Mesendoderm (in vitro differentiated cells): ENCODE measurements at regions not wholly inside any gene's neighbourhood (a gene's known extent, or its start where the extent isn't known, plus 50 kb on each side); places are given as distances from the start of the nearest gene placed in this dataset.

Experiments
- DNase-seq: peaks from one replicate; pipeline ENCODE4 v3.0.0; 2013
- H2AK5ac ChIP-seq: 2 replicates; pipeline ENCODE4 v1.6.1; 2013; ENCODE audit warnings: low read length, inconsistent platforms
- H2BK120ac ChIP-seq: 2 replicates; pipeline ENCODE4 v1.6.1; 2013; ENCODE audit warnings: low read depth, mild to moderate bottlenecking, low read length, moderate library complexity, mixed read lengths
- H2BK15ac ChIP-seq: replicated peaks from 2 replicates; pipeline ENCODE4 v1.6.1; 2013; ENCODE audit warnings: low read depth, mild to moderate bottlenecking, moderate library complexity
- H2BK5ac ChIP-seq: 2 replicates; pipeline ENCODE4 v1.6.1; 2013; ENCODE audit warnings: low read length, inconsistent platforms
- H3K18ac ChIP-seq: 2 replicates; pipeline ENCODE4 v1.6.1; 2013; ENCODE audit warnings: mild to moderate bottlenecking, low read length, mixed read lengths
- H3K23ac ChIP-seq: one replicate; pipeline ENCODE4 v1.6.1; 2013; ENCODE audit warnings: low read length
- H3K27ac ChIP-seq: 2 replicates; pipeline ENCODE4 v1.5.1; 2013; ENCODE audit warnings: low read depth, mild to moderate bottlenecking, inconsistent platforms, low read length, moderate library complexity
- H3K27me3 ChIP-seq: 2 replicates; pipeline ENCODE4 v1.6.1; 2013; ENCODE audit warnings: low read length, control low read depth, mild to moderate bottlenecking, inconsistent platforms; ENCODE audit not compliant: insufficient read depth, poor library complexity
- H3K36me3 ChIP-seq: 2 replicates; pipeline ENCODE4 v1.6.1; 2013; ENCODE audit warnings: low read length, inconsistent platforms; ENCODE audit not compliant: control insufficient read depth, insufficient read depth
- H3K4ac ChIP-seq: one replicate; pipeline ENCODE4 v1.6.1; 2013; ENCODE audit warnings: low read depth, mild to moderate bottlenecking, low read length, moderate library complexity
- H3K4me1 ChIP-seq: 2 replicates; pipeline ENCODE4 v1.6.1; 2013; ENCODE audit warnings: low read depth, low read length, inconsistent platforms; ENCODE audit not compliant: control insufficient read depth
- H3K4me2 ChIP-seq: 2 replicates; pipeline ENCODE4 v1.6.1; 2013; ENCODE audit warnings: low read length
- H3K4me3 ChIP-seq: 2 replicates; pipeline ENCODE4 v1.5.1; 2013; ENCODE audit warnings: mild to moderate bottlenecking, low read length
- H3K56ac ChIP-seq: one replicate; pipeline ENCODE4 v1.6.1; 2013; ENCODE audit warnings: low read length
- H3K79me1 ChIP-seq: 2 replicates; pipeline ENCODE4 v1.6.1; 2013; ENCODE audit warnings: low read length, inconsistent platforms
- H3K79me2 ChIP-seq: 2 replicates; pipeline ENCODE4 v1.6.1; 2013; ENCODE audit warnings: mild to moderate bottlenecking, low read length; ENCODE audit not compliant: control insufficient read depth, insufficient read depth
- H3K9ac ChIP-seq: 2 replicates; pipeline ENCODE4 v1.6.1; 2013; ENCODE audit warnings: low read length, inconsistent platforms
- H4K5ac ChIP-seq: one replicate; pipeline ENCODE4 v1.6.1; 2013; ENCODE audit warnings: low read length
- H4K8ac ChIP-seq: one replicate; pipeline ENCODE4 v1.6.1; 2013; ENCODE audit warnings: low read depth, mild to moderate bottlenecking, control low read depth, low read length, moderate library complexity
- WGBS: extraction: QIAGEN DNeasy Blood & Tissue Kit; methylation state at CpG from one replicate; pipeline ENCODE4 v1.1.7; 2013; ENCODE audit warnings: low lambda C conversion rate, missing lambda C conversion rate; ENCODE audit not compliant: insufficient coverage; ENCODE audit errors: extremely low coverage; 5-methylcytosine and 5-hydroxymethylcytosine counted together

GRCh38 chr10:43960477-43960876 is 311.8 kb upstream of the ZNF32 start:
- Histone ChIP-seq H3K18ac (no peak overlapping the region), H4K5ac (no peak overlapping the region), H2BK5ac (no peak overlapping the region), H3K79me1 (no peaks in the 10 kb centered on the region), H3K79me2 (no peaks in the 10 kb centered on the region), H3K4ac (no peak overlapping the region), H3K36me3 (no peaks in the 10 kb centered on the region), H3K9ac (no peak overlapping the region), H3K27ac (no peak overlapping the region), H3K4me2 (no peak overlapping the region), H3K56ac (no peak overlapping the region), H3K27me3 (no peaks in the 10 kb centered on the region), H4K8ac (no peak overlapping the region), H3K4me3 (no peak overlapping the region), H3K23ac (no peak overlapping the region), H3K4me1 (no peaks in the 10 kb centered on the region), H2BK120ac (no peak overlapping the region), H2AK5ac (no peak overlapping the region), H2BK15ac (no peak overlapping the region)
- no peak for DNase-seq
- no CpG with 5 or more reads among the region's 4 CpGs for WGBS

DNA sequence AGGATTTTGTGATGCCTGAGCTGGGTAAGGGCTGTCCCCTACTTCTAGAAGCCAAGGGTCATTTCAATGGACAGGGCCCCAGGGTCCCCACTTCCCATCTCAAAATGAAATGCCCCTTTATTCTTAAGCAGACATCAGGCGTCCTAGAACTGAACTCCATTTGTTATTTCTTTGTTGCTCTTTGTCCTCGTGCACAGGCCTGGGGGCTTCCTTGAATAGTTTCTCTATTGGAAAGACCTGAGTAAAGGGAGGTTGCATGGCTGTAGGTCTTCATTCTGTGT is 311.4 kb upstream of the ZNF32 start:
- Histone ChIP-seq H4K8ac (no peak overlapping the region), H3K56ac (no peak overlapping the region), H2AK5ac (no peak overlapping the region), H3K4me3 (no peak overlapping the region), H3K9ac (no peak overlapping the region), H2BK120ac (no peak overlapping the region), H4K5ac (no peak overlapping the region), H3K27ac (no peak overlapping the region), H2BK5ac (no peak overlapping the region), H3K4me2 (no peak overlapping the region), H3K4ac (no peak overlapping the region), H2BK15ac (no peak overlapping the region), H3K4me1 (no peaks in the 10 kb centered on the region), H3K18ac (no peak overlapping the region), H3K79me1 (no peaks in the 10 kb centered on the region), H3K23ac (no peak overlapping the region), H3K79me2 (no peaks in the 10 kb centered on the region), H3K27me3 (no peaks in the 10 kb centered on the region), H3K36me3 (no peaks in the 10 kb centered on the region)
- no CpG with 5 or more reads among the region's 2 CpGs for WGBS
- no peak for DNase-seq

GRCh38 chr10:43959364-43960134 is 310.9 kb upstream of the ZNF32 start:
- no peak overlapping the region for H3K4ac ChIP-seq
- no peak overlapping the region for H3K4me3 ChIP-seq
- H3K23ac ChIP-seq: no peak overlapping the region
- H3K79me2 ChIP-seq: no peaks in the 10 kb centered on the region
- H2BK5ac ChIP-seq: no peak overlapping the region
- no peak overlapping the region for H3K56ac ChIP-seq
- H3K18ac ChIP-seq: no peak overlapping the region
- no peak overlapping the region for H4K8ac ChIP-seq
- no peak overlapping the region for H3K4me2 ChIP-seq
- H2BK15ac ChIP-seq: no peak overlapping the region
- H2AK5ac ChIP-seq: no peak overlapping the region
- no peak overlapping the region for H4K5ac ChIP-seq
- H3K4me1 ChIP-seq: no peaks in the 10 kb centered on the region
- no peak overlapping the region for H2BK120ac ChIP-seq
- no peak for DNase-seq
- H3K79me1 ChIP-seq: no peaks in the 10 kb centered on the region
- no peak overlapping the region for H3K9ac ChIP-seq
- H3K27ac ChIP-seq: no peak overlapping the region
- H3K36me3 ChIP-seq: no peaks in the 10 kb centered on the region
- WGBS: no CpG with 5 or more reads among the region's 11 CpGs
- no peaks in the 10 kb centered on the region for H3K27me3 ChIP-seq

GRCh38 chr10:43958964-43959363 is 310.3 kb upstream of the ZNF32 start:
- Histone ChIP-seq H3K79me1 (no peaks in the 10 kb centered on the region), H4K8ac (no peak overlapping the region), H3K4ac (no peak overlapping the region), H3K9ac (no peak overlapping the region), H3K18ac (no peak overlapping the region), H3K23ac (no peak overlapping the region), H3K27ac (no peak overlapping the region), H4K5ac (no peak overlapping the region), H2BK15ac (no peak overlapping the region), H2BK120ac (no peak overlapping the region), H3K4me3 (no peak overlapping the region), H3K36me3 (no peaks in the 10 kb centered on the region), H3K4me2 (no peak overlapping the region), H3K27me3 (no peaks in the 10 kb centered on the region), H3K56ac (no peak overlapping the region), H2AK5ac (no peak overlapping the region), H2BK5ac (no peak overlapping the region), H3K79me2 (no peaks in the 10 kb centered on the region), H3K4me1 (no peaks in the 10 kb centered on the region)
- no CpG with 5 or more reads among the region's 6 CpGs for WGBS
- no peak for DNase-seq

GRCh38 chr10:43958071-43958432 is 309.4 kb upstream of the ZNF32 start:
- Histone ChIP-seq H2AK5ac (no peak overlapping the region), H3K4me3 (no peak overlapping the region), H3K18ac (no peak overlapping the region), H2BK120ac (no peak overlapping the region), H3K36me3 (no peaks in the 10 kb centered on the region), H2BK15ac (no peak overlapping the region), H3K4ac (no peak overlapping the region), H3K27ac (no peak overlapping the region), H3K27me3 (no peaks in the 10 kb centered on the region), H3K4me2 (no peak overlapping the region), H3K56ac (no peak overlapping the region), H3K9ac (no peak overlapping the region), H3K79me1 (no peaks in the 10 kb centered on the region), H3K4me1 (no peaks in the 10 kb centered on the region), H4K5ac (no peak overlapping the region), H4K8ac (no peak overlapping the region), H3K23ac (no peak overlapping the region), H3K79me2 (no peaks in the 10 kb centered on the region), H2BK5ac (no peak overlapping the region)
- no CpG with 5 or more reads among the region's 6 CpGs for WGBS
- DNase-seq: no peak
